DND-41 (cell line): ENCODE measurements at regions not wholly inside any gene's neighbourhood (a gene's known extent, or its start where the extent isn't known, plus 50 kb on each side); places are given as distances from the start of the nearest gene placed in this dataset.

ENCODE experiments used
- ATAC-seq: fragments of 200-7000 bp; cut with Tn5 transposase; 3 replicates; pipeline ENCODE4 v1.9.1; 2021; ENCODE audit warnings: low read depth; ENCODE audit not compliant: insufficient read depth
- DNase-seq: peaks from one replicate; pipeline ENCODE4 v3.0.0-alpha.2; 2020
- H2AFZ ChIP-seq: 2 replicates; pipeline ENCODE4 v1.6.0; 2012; ENCODE audit warnings: low read depth, low read length
- H3K27ac ChIP-seq: 2 replicates; pipeline ENCODE4 v1.5.1; 2012; ENCODE audit warnings: low read length, inconsistent platforms
- H3K27me3 ChIP-seq: fragments of 200-600 bp; sonication (generic); 2 replicates; pipeline ENCODE4 v1.6.0; 2012; ENCODE audit warnings: low read length, mild to moderate bottlenecking, inconsistent platforms; ENCODE audit not compliant: insufficient read depth, poor library complexity
- H3K36me3 ChIP-seq: 2 replicates; pipeline ENCODE4 v1.5.1; 2012; ENCODE audit warnings: low read length, inconsistent platforms; ENCODE audit not compliant: insufficient read depth
- H3K4me1 ChIP-seq: 2 replicates; pipeline ENCODE4 v1.5.1; 2012; ENCODE audit warnings: mild to moderate bottlenecking, low read length; ENCODE audit not compliant: insufficient read depth
- H3K4me2 ChIP-seq: 2 replicates; pipeline ENCODE4 v1.6.0; 2012; ENCODE audit warnings: mild to moderate bottlenecking, moderate library complexity, low read length, inconsistent platforms; ENCODE audit not compliant: insufficient read depth
- H3K4me3 ChIP-seq, 2 experiments: fragments of 200-600 bp in 1 of 2; shearing (Covaris generic) in 1 of 2; 2 replicates each; pipeline ENCODE4 v1.5.1; 2012 to 2016; ENCODE audit warnings: inconsistent platforms in 2 of 2, low read length in 2 of 2, mild to moderate bottlenecking in 2 of 2, low read depth in 1 of 2, moderate library complexity in 1 of 2
- H3K79me2 ChIP-seq: 2 replicates; pipeline ENCODE4 v1.6.0; 2012; ENCODE audit warnings: low read length, inconsistent platforms; ENCODE audit not compliant: insufficient read depth
- H3K9ac ChIP-seq: 2 replicates; pipeline ENCODE4 v1.6.0; 2012; ENCODE audit warnings: low read depth, mild to moderate bottlenecking, inconsistent platforms, low read length, moderate library complexity
- H3K9me3 ChIP-seq: 2 replicates; pipeline ENCODE4 v1.5.1; 2012; ENCODE audit warnings: low read length, moderate library complexity, mild to moderate bottlenecking, inconsistent platforms; ENCODE audit not compliant: insufficient read depth, severe bottlenecking
- H4K20me1 ChIP-seq: 2 replicates; pipeline ENCODE4 v1.6.0; 2012; ENCODE audit warnings: low read length; ENCODE audit not compliant: insufficient read depth
- EZH2 ChIP-seq: IDR thresholded peaks from 3 replicates; pipeline ENCODE4 v1.6.1; 2012; ENCODE audit warnings: borderline replicate concordance, low read depth, mild to moderate bottlenecking, moderate library complexity, low read length, inconsistent platforms; ENCODE audit not compliant: severe bottlenecking
- TF ChIP-seq, protein P1 (sequence below): IDR thresholded peaks from 2 replicates; pipeline ENCODE4 v1.5.1; 2012; ENCODE audit warnings: borderline replicate concordance, low read length, moderate library complexity, mild to moderate bottlenecking; ENCODE audit not compliant: poor library complexity, severe bottlenecking; ENCODE audit errors: extremely low read depth

DNA sequence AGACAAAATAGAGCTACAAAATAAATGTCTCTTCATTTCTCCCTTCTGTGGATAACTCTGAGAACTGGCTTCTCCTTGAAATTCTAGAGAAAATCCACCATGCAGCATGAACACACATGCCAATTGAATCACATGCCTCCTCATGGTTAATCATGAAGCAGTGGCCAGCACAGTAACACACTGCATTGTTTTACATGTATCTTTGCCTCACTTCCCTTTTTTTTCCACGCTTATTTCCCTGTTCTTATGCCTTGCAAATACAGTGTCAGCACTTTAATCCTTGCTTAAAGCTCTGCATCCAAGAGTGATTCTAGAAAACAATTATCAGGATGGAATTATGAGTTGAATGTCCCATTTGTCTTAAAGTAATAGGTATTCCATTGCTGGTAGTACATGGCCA lies 50.3 kb upstream of the ZBTB7C start:
- no peak overlapping the region for H3K4me3 ChIP-seq
- DNase-seq: no peak

DNA sequence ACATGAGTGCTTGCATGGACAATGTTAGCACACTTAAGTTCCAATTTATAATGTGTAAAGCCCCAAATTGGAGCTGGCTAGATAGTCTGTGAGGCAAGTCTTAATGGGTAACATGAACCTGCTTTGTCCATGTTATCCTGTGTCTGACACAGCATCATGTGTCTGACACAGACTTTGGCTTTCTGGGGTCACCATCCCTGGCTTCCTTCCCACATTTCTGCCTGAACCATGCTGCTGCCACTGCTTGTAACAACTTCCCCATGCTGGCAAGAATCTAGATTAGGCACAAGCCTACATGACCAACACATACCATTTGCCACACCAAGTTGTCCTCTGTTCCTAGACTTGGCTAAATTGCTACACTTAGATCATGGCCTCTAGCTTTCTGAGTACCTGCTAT lies 49.8 kb upstream of the ZBTB7C start:
- Histone ChIP-seq H2AFZ (no peak overlapping the region), H3K4me2 (no peak overlapping the region), H3K27me3 (peaks cover 46% of the 10 kb centered on the region), H3K79me2 (no peaks in the 10 kb centered on the region), H3K4me1 (peaks cover 11% of the 10 kb centered on the region), H3K36me3 (no peaks in the 10 kb centered on the region), H3K9me3 (no peaks in the 10 kb centered on the region), H4K20me1 (peaks cover 19% of the 10 kb centered on the region), H3K9ac (no peak overlapping the region), H3K4me3 (no peak overlapping the region), H3K27ac (no peak overlapping the region)
- TF ChIP-seq, protein P1, sequence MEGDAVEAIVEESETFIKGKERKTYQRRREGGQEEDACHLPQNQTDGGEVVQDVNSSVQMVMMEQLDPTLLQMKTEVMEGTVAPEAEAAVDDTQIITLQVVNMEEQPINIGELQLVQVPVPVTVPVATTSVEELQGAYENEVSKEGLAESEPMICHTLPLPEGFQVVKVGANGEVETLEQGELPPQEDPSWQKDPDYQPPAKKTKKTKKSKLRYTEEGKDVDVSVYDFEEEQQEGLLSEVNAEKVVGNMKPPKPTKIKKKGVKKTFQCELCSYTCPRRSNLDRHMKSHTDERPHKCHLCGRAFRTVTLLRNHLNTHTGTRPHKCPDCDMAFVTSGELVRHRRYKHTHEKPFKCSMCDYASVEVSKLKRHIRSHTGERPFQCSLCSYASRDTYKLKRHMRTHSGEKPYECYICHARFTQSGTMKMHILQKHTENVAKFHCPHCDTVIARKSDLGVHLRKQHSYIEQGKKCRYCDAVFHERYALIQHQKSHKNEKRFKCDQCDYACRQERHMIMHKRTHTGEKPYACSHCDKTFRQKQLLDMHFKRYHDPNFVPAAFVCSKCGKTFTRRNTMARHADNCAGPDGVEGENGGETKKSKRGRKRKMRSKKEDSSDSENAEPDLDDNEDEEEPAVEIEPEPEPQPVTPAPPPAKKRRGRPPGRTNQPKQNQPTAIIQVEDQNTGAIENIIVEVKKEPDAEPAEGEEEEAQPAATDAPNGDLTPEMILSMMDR: no peak
- TF ChIP-seq EZH2: no peak
- no peak for ATAC-seq
- DNase-seq: no peak

More for the DNA sequence above, 50.3 kb upstream of the ZBTB7C start:
- Histone ChIP-seq H3K27me3 (peaks cover 45% of the 10 kb centered on the region), H3K27ac (no peak overlapping the region), H3K9me3 (no peaks in the 10 kb centered on the region), H3K4me1 (peaks cover 11% of the 10 kb centered on the region), H2AFZ (no peak overlapping the region), H3K4me2 (no peak overlapping the region), H4K20me1 (peaks cover 16% of the 10 kb centered on the region), H3K36me3 (no peaks in the 10 kb centered on the region), H3K9ac (no peak overlapping the region), H3K79me2 (no peaks in the 10 kb centered on the region)
- no peak for ATAC-seq
- TF ChIP-seq EZH2: no peak
- TF ChIP-seq, protein P1: no peak
